WERI-Rb-1 (cell line): ENCODE measurements at regions not wholly inside any gene's neighbourhood (a gene's known extent, or its start where the extent isn't known, plus 50 kb on each side); places are given as distances from the start of the nearest gene placed in this dataset.

Experiments
- DNase-seq: peaks from one replicate; pipeline ENCODE4 v3.0.0-alpha.2; 2020
- H3K27ac ChIP-seq: fragments of 250-450 bp; sonication (Bioruptor Pico); 2 replicates; pipeline ENCODE4 v1.5.1; 2020; ENCODE audit warnings: mild to moderate bottlenecking, moderate library complexity
- H3K27me3 ChIP-seq: fragments of 250-450 bp; sonication (Bioruptor Pico); 2 replicates; pipeline ENCODE4 v1.5.1; 2021; ENCODE audit warnings: mild to moderate bottlenecking, low read depth, moderate library complexity; ENCODE audit not compliant: insufficient read depth, severe bottlenecking
- H3K36me3 ChIP-seq: fragments of 250-450 bp; sonication (Bioruptor Pico); 2 replicates; pipeline ENCODE4 v1.5.1; 2020; ENCODE audit warnings: mild to moderate bottlenecking, moderate library complexity
- H3K4me3 ChIP-seq: 2 replicates; pipeline ENCODE4 v1.5.1; 2011; ENCODE audit warnings: low read depth, mild to moderate bottlenecking, control low read depth, low read length
- H3K9me3 ChIP-seq: fragments of 250-450 bp; sonication (Bioruptor Pico); 2 replicates; pipeline ENCODE4 v1.5.1; 2021; ENCODE audit warnings: mild to moderate bottlenecking, moderate library complexity; ENCODE audit not compliant: severe bottlenecking
- CTCF ChIP-seq: IDR thresholded peaks from 2 replicates; pipeline ENCODE4 v1.5.1; 2011; ENCODE audit warnings: low read depth, mild to moderate bottlenecking, control low read depth, inconsistent platforms, low read length

GRCh38 chr2:118183381-118183780 lies 95.1 kb downstream of the INSIG2 start:
- H3K36me3 ChIP-seq = no peaks in the 10 kb centered on the region
- no peak overlapping the region for H3K4me3 ChIP-seq
- no peak for DNase-seq
- H3K27ac ChIP-seq = no peak overlapping the region
- TF ChIP-seq CTCF = no peak
- H3K9me3 ChIP-seq = peaks cover 10% of the 10 kb centered on the region
- H3K27me3 ChIP-seq = peaks cover 90% of the 10 kb centered on the region

GRCh38 chr2:118179445-118179844 lies 91.2 kb downstream of the INSIG2 start:
- Histone ChIP-seq H3K27me3 (peaks cover 88% of the 10 kb centered on the region), H3K4me3 (no peak overlapping the region), H3K27ac (no peak overlapping the region), H3K36me3 (no peaks in the 10 kb centered on the region), H3K9me3 (no peaks in the 10 kb centered on the region)
- no peak for DNase-seq
- no peak for TF ChIP-seq CTCF

GRCh38 chr2:118177884-118178283 lies 89.6 kb downstream of the INSIG2 start:
- no peak for TF ChIP-seq CTCF
- no peak for DNase-seq
- no peak overlapping the region for H3K4me3 ChIP-seq
- no peaks in the 10 kb centered on the region for H3K9me3 ChIP-seq
- no peak overlapping the region for H3K27ac ChIP-seq
- H3K27me3 ChIP-seq = peaks cover 88% of the 10 kb centered on the region
- H3K36me3 ChIP-seq = no peaks in the 10 kb centered on the region

GRCh38 chr2:118177318-118177717 lies 89.0 kb downstream of the INSIG2 start:
- TF ChIP-seq CTCF = no peak
- peaks cover 83% of the 10 kb centered on the region for H3K27me3 ChIP-seq
- H3K36me3 ChIP-seq = no peaks in the 10 kb centered on the region
- DNase-seq = no peak
- no peak overlapping the region for H3K27ac ChIP-seq
- H3K4me3 ChIP-seq = no peak overlapping the region
- no peaks in the 10 kb centered on the region for H3K9me3 ChIP-seq

GRCh38 chr2:118176601-118177000 lies 88.3 kb downstream of the INSIG2 start:
- H3K9me3 ChIP-seq = no peaks in the 10 kb centered on the region
- no peak overlapping the region for H3K27ac ChIP-seq
- no peak overlapping the region for H3K4me3 ChIP-seq
- peaks cover 77% of the 10 kb centered on the region for H3K27me3 ChIP-seq
- no peak for DNase-seq
- no peak for TF ChIP-seq CTCF
- H3K36me3 ChIP-seq = no peaks in the 10 kb centered on the region

- H3K27ac ChIP-seq = no peak overlapping the region
- TF ChIP-seq CTCF = no peak
- H3K9me3 ChIP-seq = no peaks in the 10 kb centered on the region
- no peak for DNase-seq
- no peaks in the 10 kb centered on the region for H3K36me3 ChIP-seq
- no peak overlapping the region for H3K4me3 ChIP-seq
- peaks cover 69% of the 10 kb centered on the region for H3K27me3 ChIP-seq
Observed at GRCh38 chr2:118171546-118171945, 83.3 kb downstream of the INSIG2 start.
